ENCODE measurements at regions not wholly inside any gene's neighbourhood (a gene's known extent, or its start where the extent isn't known, plus 50 kb on each side); places are given as distances from the start of the nearest gene placed in this dataset.

GRCh38 chr4:42344749-42345148 lies 52.5 kb upstream of the SHISA3 start:
- ATAC-seq (ENCODE audit: insufficient read depth, low FRiP score) (no peak), DNase-seq (no peak)
- TF ChIP-seq CTCF (IDR thresholded peaks at IDR 0.05; ENCODE audit: control extremely low read depth, extremely low read depth): no peak
- H3K4me1 ChIP-seq (ENCODE audit: control insufficient read depth in 5 of 5, insufficient read depth in 5 of 5, low read length in 5 of 5): no peaks in the 10 kb centered on the region
- no peaks in the 10 kb centered on the region for H3K9me3 ChIP-seq (ENCODE audit: control insufficient read depth in 4 of 4, insufficient read depth in 3 of 4, low read length in 3 of 4)
- no peaks in the 10 kb centered on the region for H3K36me3 ChIP-seq (ENCODE audit: control insufficient read depth in 4 of 4, insufficient read depth in 4 of 4, low read length in 4 of 4)
- H3K27me3 ChIP-seq (ENCODE audit: control insufficient read depth in 3 of 3, insufficient read depth in 3 of 3, low read length in 2 of 3): no peaks in the 10 kb centered on the region
- 80 to 84% methylated on average over 2 of the region's 2 CpGs for WGBS, 2 donors
- H3K27ac ChIP-seq (ENCODE audit: low read depth in 1 of 2, low read length in 1 of 2): no peak overlapping the region
- no peak overlapping the region for H3K9ac ChIP-seq (ENCODE audit: insufficient read depth in 1 of 2, low read length in 2 of 2)
- no peak overlapping the region for H3K4me3 ChIP-seq

- Histone ChIP-seq H3K9ac (ENCODE audit: insufficient read depth in 1 of 2, low read length in 2 of 2) (no peak overlapping the region), H3K4me1 (ENCODE audit: control insufficient read depth in 5 of 5, insufficient read depth in 5 of 5, low read length in 5 of 5) (no peaks in the 10 kb centered on the region), H3K36me3 (ENCODE audit: control insufficient read depth in 4 of 4, insufficient read depth in 4 of 4, low read length in 4 of 4) (no peaks in the 10 kb centered on the region), H3K27ac (ENCODE audit: low read depth in 1 of 2, low read length in 1 of 2) (no peak overlapping the region), H3K27me3 (ENCODE audit: control insufficient read depth in 3 of 3, insufficient read depth in 3 of 3, low read length in 2 of 3) (no peaks in the 10 kb centered on the region), H3K4me3 (no peak overlapping the region), H3K9me3 (ENCODE audit: control insufficient read depth in 4 of 4, insufficient read depth in 3 of 4, low read length in 3 of 4) (no peaks in the 10 kb centered on the region)
- ATAC-seq (ENCODE audit: insufficient read depth, low FRiP score) (no peak), DNase-seq (no peak)
- TF ChIP-seq CTCF (IDR thresholded peaks at IDR 0.05; ENCODE audit: control extremely low read depth, extremely low read depth): no peak
- WGBS, 2 donors: 90 to 95% methylated on average over 29 of the region's 29 CpGs
Observed at GRCh38 chr4:42345962-42346544, 51.2 kb upstream of the SHISA3 start.

- Histone ChIP-seq H3K9ac (ENCODE audit: insufficient read depth in 1 of 2, low read length in 2 of 2) (no peak overlapping the region), H3K4me3 (no peak overlapping the region), H3K9me3 (ENCODE audit: control insufficient read depth in 4 of 4, insufficient read depth in 3 of 4, low read length in 3 of 4) (no peaks in the 10 kb centered on the region), H3K36me3 (ENCODE audit: control insufficient read depth in 4 of 4, insufficient read depth in 4 of 4, low read length in 4 of 4) (no peaks in the 10 kb centered on the region), H3K27ac (ENCODE audit: low read depth in 1 of 2, low read length in 1 of 2) (no peak overlapping the region), H3K27me3 (ENCODE audit: control insufficient read depth in 3 of 3, insufficient read depth in 3 of 3, low read length in 2 of 3) (no peaks in the 10 kb centered on the region), H3K4me1 (ENCODE audit: control insufficient read depth in 5 of 5, insufficient read depth in 5 of 5, low read length in 5 of 5) (no peaks in the 10 kb centered on the region)
- no peak for TF ChIP-seq CTCF (IDR thresholded peaks at IDR 0.05; ENCODE audit: control extremely low read depth, extremely low read depth)
- DNase-seq (no peak), ATAC-seq (ENCODE audit: insufficient read depth, low FRiP score) (no peak)
- WGBS, 2 donors: 94 to 96% methylated on average over 10 of the region's 10 CpGs
Observed at GRCh38 chr4:42347076-42347475, 50.2 kb upstream of the SHISA3 start.
